Caco-2 (cell line): ENCODE measurements at regions not wholly inside any gene's neighbourhood (a gene's known extent, or its start where the extent isn't known, plus 50 kb on each side); places are given as distances from the start of the nearest gene placed in this dataset.

Experiments used
- BruUV-seq: library from RNA; stranded (reverse); fragments of 400-500 nt; replicated peaks from 2 replicates; lab custom pipeline; 2021; lab: Mats Ljungman, UMichigan
- CTCF ChIA-PET: fragments of 300-600 bp; sonication (Branson Sonifier 250); formaldehyde crosslinking; loops from one replicate; lab custom pipeline; 2022; ENCODE audit warnings: antibody characterized with exemption; lab: Charles Lee
- POLR2A ChIA-PET: fragments of 300-600 bp; sonication (Branson Sonifier 250); formaldehyde crosslinking; loops from one replicate; lab custom pipeline; 2022; ENCODE audit warnings: antibody characterized with exemption; lab: Charles Lee
- DNase-seq, 2 experiments: peaks; one replicate each; pipeline versions ENCODE4 v3.0.0 to v3.0.0-alpha.2; 2020 to 2022
- H3K27me3 ChIP-seq: replicated peaks from 2 replicates; pipeline ENCODE4 v1.6.0; 2011; ENCODE audit warnings: low read length; ENCODE audit not compliant: control insufficient read depth, insufficient read depth
- H3K36me3 ChIP-seq: 2 replicates; pipeline ENCODE4 v1.5.1; 2011; ENCODE audit warnings: low read length; ENCODE audit not compliant: control insufficient read depth, insufficient read depth
- H3K4me1 ChIP-seq: fragments of 250-450 bp; sonication (Bioruptor Pico); 2 replicates; pipeline ENCODE4 v1.5.1; 2020; ENCODE audit warnings: mild to moderate bottlenecking
- H3K4me3 ChIP-seq: 2 replicates; pipeline ENCODE4 v1.5.1; 2011; ENCODE audit warnings: low read depth, mild to moderate bottlenecking, control low read depth, low read length
- H3K9me3 ChIP-seq: fragments of 250-450 bp; sonication (Bioruptor Pico); 2 replicates; pipeline ENCODE4 v1.5.1; 2020; ENCODE audit warnings: mild to moderate bottlenecking, moderate library complexity
- H3K27ac Mint-ChIP-seq: one replicate; pipeline ENCODE4 v1.8.0; 2022; ENCODE audit warnings: mixed read lengths; ENCODE audit not compliant: unreplicated experiment
- H3K27me3 Mint-ChIP-seq: one replicate; pipeline ENCODE4 v1.8.0; 2022; ENCODE audit warnings: mixed read lengths; ENCODE audit not compliant: insufficient read depth, unreplicated experiment
- H3K36me3 Mint-ChIP-seq: one replicate; pipeline ENCODE4 v1.8.0; 2022; ENCODE audit warnings: mild to moderate bottlenecking, mixed read lengths; ENCODE audit not compliant: insufficient read depth, unreplicated experiment
- H3K4me1 Mint-ChIP-seq: one replicate; pipeline ENCODE4 v1.8.0; 2022; ENCODE audit warnings: low read depth, mixed read lengths; ENCODE audit not compliant: unreplicated experiment
- H3K4me3 Mint-ChIP-seq: one replicate; pipeline ENCODE4 v1.8.0; 2022; ENCODE audit warnings: mild to moderate bottlenecking, moderate library complexity, mixed read lengths; ENCODE audit not compliant: unreplicated experiment
- H3K9me3 Mint-ChIP-seq: one replicate; pipeline ENCODE4 v1.8.0; 2022; ENCODE audit warnings: mixed read lengths; ENCODE audit not compliant: unreplicated experiment
- CTCF ChIP-seq, 2 experiments: fragments of 200-600 bp in 1 of 2; IDR thresholded peaks; 1 replicate in 1 of 2; 2 replicates in 1 of 2; pipeline versions ENCODE4 v1.5.1 to v1.8.0; 2011 to 2022; ENCODE audit warnings: antibody characterized with exemption in 1 of 2, control low read depth in 1 of 2, inconsistent platforms in 1 of 2, low read depth in 1 of 2, low read length in 1 of 2, mild to moderate bottlenecking in 1 of 2, moderate library complexity in 1 of 2; ENCODE audit not compliant: insufficient read depth in 1 of 2, severe bottlenecking in 1 of 2, unreplicated experiment in 1 of 2
- intact Hi-C: fragments of 100-400 bp; cut with micrococcal nuclease; formaldehyde crosslinking; loops from one replicate; pipeline ENCODE4 v1.10.0; 2022; ENCODE audit not compliant: unreplicated experiment

- Histone ChIP-seq H3K4me3 (no peak overlapping the region), H3K36me3 (peaks cover 1% of the 10 kb centered on the region; the same call in 1 of the 2 replicates), H3K27me3 (no peaks in the 10 kb centered on the region), H3K4me1 (peaks cover 32% of the 10 kb centered on the region), H3K9me3 (no peaks in the 10 kb centered on the region)
- Mint-ChIP-seq H3K9me3 (no peaks in the 10 kb centered on the region), H3K4me3 (no peak overlapping the region), H3K27ac (peak overlapping the region; percentile 15), H3K27me3 (no peaks in the 10 kb centered on the region), H3K4me1 (peaks cover 23% of the 10 kb centered on the region), H3K36me3 (no peaks in the 10 kb centered on the region)
- no TSS peak for BruUV-seq
- ChIA-PET CTCF (no interaction called here), POLR2A (no interaction called here)
- intact Hi-C loops: no loop called here
- TF ChIP-seq CTCF (IDR thresholded peaks at IDR 0.05; ENCODE audit: insufficient read depth in 1 of 2, low read depth in 1 of 2, low read length in 1 of 2, severe bottlenecking in 1 of 2, unreplicated experiment in 1 of 2): no peak
- no peak for DNase-seq
Observed at GRCh38 chr11:27210531-27210930, 152.5 kb downstream of the CCDC34 start.

GRCh38 chr11:27209562-27210005 is 153.4 kb downstream of the CCDC34 start:
- Histone ChIP-seq H3K9me3 (no peaks in the 10 kb centered on the region), H3K4me1 (peaks cover 40% of the 10 kb centered on the region), H3K27me3 (no peaks in the 10 kb centered on the region), H3K4me3 (no peak overlapping the region), H3K36me3 (peaks cover 1% of the 10 kb centered on the region; the same call in 1 of the 2 replicates)
- H3K9me3 Mint-ChIP-seq: no peaks in the 10 kb centered on the region
- peaks cover 31% of the 10 kb centered on the region for H3K4me1 Mint-ChIP-seq
- intact Hi-C loops: no loop called here
- no TSS peak for BruUV-seq
- no peaks in the 10 kb centered on the region for H3K36me3 Mint-ChIP-seq
- H3K27ac Mint-ChIP-seq: peak overlapping the region; percentile 80
- no peak overlapping the region for H3K4me3 Mint-ChIP-seq
- DNase-seq: peak; percentile 58 to 66
- ChIA-PET POLR2A (interaction anchor here (0.6 kb wide), 1 partner anchor 264 kb away, joined by 3 read pairs; the partner anchor contains the start of gene LGR4), CTCF (interaction anchor here (1.1 kb wide), 1 partner anchor 87 kb away, joined by 4 read pairs; no protein-coding TSS in a partner anchor)
- no peak for TF ChIP-seq CTCF (IDR thresholded peaks at IDR 0.05; ENCODE audit: insufficient read depth in 1 of 2, low read depth in 1 of 2, low read length in 1 of 2, severe bottlenecking in 1 of 2, unreplicated experiment in 1 of 2)
- H3K27me3 Mint-ChIP-seq: no peaks in the 10 kb centered on the region

GRCh38 chr11:27208846-27209245 is 154.2 kb downstream of the CCDC34 start:
- Mint-ChIP-seq H3K27ac (peak overlapping the region; percentile 80), H3K36me3 (no peaks in the 10 kb centered on the region), H3K9me3 (no peaks in the 10 kb centered on the region), H3K4me3 (no peak overlapping the region), H3K4me1 (peaks cover 32% of the 10 kb centered on the region), H3K27me3 (no peaks in the 10 kb centered on the region)
- H3K36me3 ChIP-seq: no peaks in the 10 kb centered on the region; the same call in 1 of the 2 replicates
- no peaks in the 10 kb centered on the region for H3K9me3 ChIP-seq
- TF ChIP-seq CTCF (IDR thresholded peaks at IDR 0.05; ENCODE audit: insufficient read depth in 1 of 2, low read depth in 1 of 2, low read length in 1 of 2, severe bottlenecking in 1 of 2, unreplicated experiment in 1 of 2): no peak
- intact Hi-C loops: no loop called here
- DNase-seq: no peak
- no TSS peak for BruUV-seq
- no peak overlapping the region for H3K4me3 ChIP-seq
- ChIA-PET POLR2A (interaction anchor here (0.6 kb wide), 1 partner anchor 264 kb away, joined by 3 read pairs; the partner anchor contains the start of gene LGR4), CTCF (interaction anchor here (1.1 kb wide), 1 partner anchor 87 kb away, joined by 4 read pairs; no protein-coding TSS in a partner anchor)
- H3K4me1 ChIP-seq: peaks cover 40% of the 10 kb centered on the region
- H3K27me3 ChIP-seq: no peaks in the 10 kb centered on the region
